K562 (cell line): ENCODE measurements at regions not wholly inside any gene's neighbourhood (a gene's known extent, or its start where the extent isn't known, plus 50 kb on each side); places are given as distances from the start of the nearest gene placed in this dataset.
"Not testable (repeated sequence)": the region's sequence is repeated elsewhere in the genome, so short reads cannot be mapped to it uniquely, and the experiment has no call there.

Experiments used
- ATAC-seq: fragments of 200-7000 bp; cut with Tn5 transposase; 3 replicates; pipeline ENCODE4 v1.9.1; 2020; ENCODE audit warnings: moderate library complexity
- BruUV-seq: library from RNA; stranded (reverse); fragments of 400-500 nt; replicated peaks from 2 replicates; lab custom pipeline; 2021; lab: Mats Ljungman, UMichigan
- CTCF ChIA-PET: fragments of 300-600 bp; formaldehyde crosslinking; extraction: SDS; loops from one replicate; lab custom pipeline; 2021; ENCODE audit warnings: low intra/inter-chr PET ratio; lab: Yijun Ruan, JAX
- POLR2A ChIA-PET: fragments of 300-600, 350-650 bp; sonication (Branson Sonifier 250); formaldehyde crosslinking; extraction: SDS; loops from one replicate; lab custom pipeline; 2021; ENCODE audit warnings: antibody characterized with exemption, inconsistent platforms; lab: Yijun Ruan, JAX
- DNase-seq, 4 experiments: peaks; one replicate each; pipeline versions ENCODE4 v3.0.0 to v3.0.0-alpha.2; 2011 to 2018; ENCODE audit warnings: low spot score in 3 of 4, mixed read lengths in 3 of 4; ENCODE audit errors: extremely low read depth in 1 of 4
- FAIRE-seq: peaks from 2 replicates; lab custom pipeline; 2011; peaks lifted over from hg19 to GRCh38; lab: Jason Lieb, UNC
- H2AFZ ChIP-seq: 2 replicates; pipeline ENCODE4 v1.6.0; 2011; ENCODE audit warnings: low read depth, low read length, control low read depth, inconsistent platforms
- H3K27ac ChIP-seq: fragments of 200-600 bp; 3 replicates; pipeline ENCODE4 v1.8.0; 2011; ENCODE audit warnings: low read depth, mild to moderate bottlenecking, control low read depth, inconsistent platforms, low read length, moderate library complexity, mixed read lengths; ENCODE audit errors: extremely low read depth
- H3K27me3 ChIP-seq, 2 experiments: fragments of 300-600 bp in 1 of 2; 2 replicates in 1 of 2; 3 replicates in 1 of 2; pipeline versions ENCODE4 v1.6.0 to v1.8.0; 2011; ENCODE audit warnings: inconsistent platforms in 2 of 2, low read length in 2 of 2, mild to moderate bottlenecking in 1 of 2, mixed read lengths in 1 of 2, moderate library complexity in 1 of 2; ENCODE audit not compliant: control insufficient read depth in 2 of 2, insufficient read depth in 2 of 2
- H3K36me3 ChIP-seq: fragments of 300-600 bp; 3 replicates; pipeline ENCODE4 v1.8.0; 2011; ENCODE audit warnings: mild to moderate bottlenecking, low read length, inconsistent platforms; ENCODE audit not compliant: control insufficient read depth, insufficient read depth
- H3K4me1 ChIP-seq, 2 experiments: fragments of 200-600 bp in 1 of 2; replicated peaks in 1 of 2; 2 replicates in 1 of 2; 3 replicates in 1 of 2; pipeline versions ENCODE4 v1.5.1 to v1.8.0; 2011; ENCODE audit warnings: inconsistent platforms in 2 of 2, low read length in 2 of 2, mild to moderate bottlenecking in 1 of 2, mixed read lengths in 1 of 2, moderate library complexity in 1 of 2; ENCODE audit not compliant: control insufficient read depth in 2 of 2, insufficient read depth in 2 of 2
- H3K4me2 ChIP-seq: 2 replicates; pipeline ENCODE4 v1.6.1; 2011; ENCODE audit warnings: low read length, control low read depth, inconsistent platforms, mixed read lengths; ENCODE audit not compliant: insufficient read depth
- H3K4me3 ChIP-seq: fragments of 200-600 bp; sonication (generic), shearing (Covaris generic); 2 replicates; pipeline ENCODE4 v1.5.1; 2016; ENCODE audit warnings: control low read depth, inconsistent platforms
- H3K79me2 ChIP-seq: fragments of 200-600 bp; 3 replicates; pipeline ENCODE4 v1.8.0; 2011; ENCODE audit warnings: low read length, inconsistent platforms; ENCODE audit not compliant: control insufficient read depth, insufficient read depth
- H3K9ac ChIP-seq, 2 experiments: 2 replicates each; pipeline versions ENCODE4 v1.6.0 to v1.6.1; 2011; ENCODE audit warnings: low read depth in 2 of 2, low read length in 2 of 2, control low read depth in 1 of 2, inconsistent platforms in 1 of 2, mild to moderate bottlenecking in 1 of 2, mixed read lengths in 1 of 2; ENCODE audit not compliant: insufficient read depth in 1 of 2
- H3K9me1 ChIP-seq: one replicate; pipeline ENCODE4 v1.6.0; 2011; ENCODE audit warnings: inconsistent platforms, mild to moderate bottlenecking, low read length, moderate library complexity; ENCODE audit not compliant: control insufficient read depth, insufficient read depth
- H3K9me3 ChIP-seq: replicated peaks from 2 replicates; pipeline ENCODE4 v1.5.1; 2011; ENCODE audit warnings: low read depth, low read length, inconsistent platforms; ENCODE audit not compliant: control insufficient read depth, insufficient read depth
- H4K20me1 ChIP-seq: replicated peaks from 2 replicates; pipeline ENCODE4 v1.6.1; 2011; ENCODE audit warnings: low read length, inconsistent platforms, mixed read lengths; ENCODE audit not compliant: control insufficient read depth, insufficient read depth
- CEBPG ChIP-seq, 3 experiments: fragments of 200-800 bp in 1 of 3; sonication (Bioruptor generic) in 1 of 3; sonication (generic) in 1 of 3; formaldehyde crosslinking in 1 of 3; IDR thresholded peaks in 2 of 3; conservative IDR thresholded peaks in 1 of 3; 2 replicates each; pipeline versions ENCODE4 v1.6.1 to v1.8.0; 2016 to 2022; ENCODE audit warnings: missing compliant biosample characterization in 2 of 3, missing genetic modification characterization in 2 of 3, mild to moderate bottlenecking in 1 of 3, missing genetic modification reagents in 1 of 3
- GTF2E2 ChIP-seq: fragments of 200-800 bp; sonication (Bioruptor generic); IDR thresholded peaks from 2 replicates; pipeline ENCODE4 v1.6.1; 2016; ENCODE audit warnings: missing genetic modification characterization, missing compliant biosample characterization
- POLR2AphosphoS2 ChIP-seq: IDR thresholded peaks from 2 replicates; pipeline ENCODE4 v1.6.1; 2012; ENCODE audit warnings: low read length, improper control_type of control experiment
- TSC22D4 ChIP-seq: fragments of 450-650 bp; IDR thresholded peaks from 2 replicates; pipeline ENCODE4 v1.6.1; 2016; ENCODE audit warnings: missing genetic modification characterization, missing biosample characterization, control low read depth
- ZBTB5 ChIP-seq: fragments of 450-650 bp; IDR thresholded peaks from 2 replicates; pipeline ENCODE4 v1.6.1; 2017; ENCODE audit warnings: antibody characterized with exemption
- ZNF324 ChIP-seq: fragments of 250-450 bp; sonication (Bioruptor Pico); IDR thresholded peaks from 2 replicates; pipeline ENCODE4 v1.4.0; 2020; ENCODE audit warnings: mild to moderate bottlenecking
- ZNF408 ChIP-seq: fragments of 250-450 bp; sonication (Bioruptor Pico); IDR thresholded peaks from 2 replicates; pipeline ENCODE4 v1.4.0; 2020; ENCODE audit warnings: low read depth, mild to moderate bottlenecking, moderate library complexity
- ZNF584 ChIP-seq: fragments of 200-800 bp; sonication (Bioruptor generic); IDR thresholded peaks from 2 replicates; pipeline ENCODE4 v1.6.1; 2016; ENCODE audit warnings: low read depth, mild to moderate bottlenecking, missing genetic modification characterization, missing compliant biosample characterization
- ZNF586 ChIP-seq: fragments of 450-650 bp; formaldehyde crosslinking; conservative IDR thresholded peaks from 2 replicates; pipeline ENCODE4 v1.4.0; 2020; ENCODE audit warnings: mild to moderate bottlenecking, moderate library complexity
- WGBS: fragments of 100-300 bp; shearing (Covaris generic); methylation state at CpG from one replicate; pipeline ENCODE4 v1.1.6; 2016; ENCODE audit warnings: low coverage, mixed read lengths; ENCODE audit not compliant: insufficient coverage; ENCODE audit errors: missing lambda C conversion rate; 5-methylcytosine and 5-hydroxymethylcytosine counted together
- in situ Hi-C: fragments of 300-500 bp; cut with MboI; formaldehyde crosslinking; loops from 4 replicates; pipeline ENCODE4 v1.15.0; 2018; ENCODE audit warnings: inconsistent platforms, mixed read lengths
- intact Hi-C: fragments of 100-400 bp; cut with micrococcal nuclease; formaldehyde crosslinking; loops from 2 replicates; pipeline ENCODE4 v1.14.2; 2022

DNA sequence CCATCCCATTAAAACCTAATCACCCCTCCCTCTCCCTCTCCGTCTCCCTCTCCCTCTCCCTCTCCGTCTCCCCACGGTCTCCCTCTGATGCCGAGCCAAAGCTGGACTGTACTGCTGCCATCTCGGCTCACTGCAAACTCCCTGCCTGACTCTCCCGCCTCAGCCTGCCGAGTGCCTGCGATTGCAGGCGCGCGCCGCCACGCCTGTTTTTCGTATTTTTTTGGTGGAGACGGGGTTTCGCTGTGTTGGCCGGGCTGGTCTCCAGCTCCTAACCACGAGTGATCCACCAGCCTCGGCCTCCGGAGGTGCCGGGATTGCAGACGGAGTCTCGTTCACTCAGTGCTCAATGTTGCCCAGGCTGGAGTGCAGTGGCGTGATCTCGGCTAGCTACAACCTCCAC lies 134.6 kb upstream of the NANOS1 start:
- no CpG with 5 or more reads among the region's 25 CpGs for WGBS
- H3K79me2 ChIP-seq, H3K36me3 ChIP-seq, H3K27ac ChIP-seq, intact Hi-C loops, H3K4me3 ChIP-seq, H3K4me2 ChIP-seq, H4K20me1 ChIP-seq, H3K9ac ChIP-seq, H3K9me1 ChIP-seq, POLR2A ChIA-PET, CTCF ChIA-PET, BruUV-seq, H2AFZ ChIP-seq, H3K27me3 ChIP-seq, in situ Hi-C loops, ATAC-seq, H3K9me3 ChIP-seq, H3K4me1 ChIP-seq, FAIRE-seq, DNase-seq: not testable (repeated sequence)

DNA sequence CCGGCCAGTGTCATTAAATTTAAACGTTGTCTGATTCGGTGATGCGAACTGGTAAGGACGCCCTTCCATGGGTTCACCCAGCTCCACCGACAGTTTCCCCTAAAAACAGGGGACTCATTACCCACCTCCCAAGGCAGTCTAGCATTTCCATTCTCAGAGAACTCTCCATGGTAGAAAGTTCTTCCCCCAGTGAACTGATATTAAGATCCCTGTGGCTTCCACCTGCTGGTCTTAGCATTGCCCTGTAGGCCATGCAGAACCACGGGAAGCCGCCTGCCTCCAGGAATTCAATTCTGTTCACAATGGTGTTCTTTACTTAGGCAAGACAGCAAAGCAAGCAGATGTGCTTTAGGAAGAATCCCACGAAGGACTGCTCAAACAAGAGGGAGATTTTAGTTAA lies 128.9 kb upstream of the NANOS1 start:
- in situ Hi-C loops = no loop called here
- Histone ChIP-seq H3K27ac (no peak overlapping the region), H3K36me3 (no peaks in the 10 kb centered on the region), H3K4me3 (no peak overlapping the region)
- TF ChIP-seq TSC22D4 (tag) = no peak
- no peak for TF ChIP-seq ZBTB5
- no peak for TF ChIP-seq ZNF324 (CRISPR knock-in tag)
- TF ChIP-seq ZNF584 (CRISPR knock-in tag) = no peak
- no peak for TF ChIP-seq CEBPG (CRISPR knock-in tag; IDR thresholded peaks at IDR 0.05)
- TF ChIP-seq CEBPG (tag; conservative IDR thresholded peaks at IDR 0.05 in 1 of 2, IDR thresholded peaks at IDR 0.05 in 1 of 2) = no peak
- TF ChIP-seq ZNF408 = no peak
- TF ChIP-seq POLR2AphosphoS2 = no peak
- TF ChIP-seq ZNF586 (CRISPR knock-in tag) = no peak
- no peak for TF ChIP-seq GTF2E2 (tag)
- TF ChIP-seq, all 486 proteins: peak for 0
- no peak for ATAC-seq
- Histone ChIP-seq H2AFZ (no peak overlapping the region), H3K79me2 (no peaks in the 10 kb centered on the region), H3K27me3 (peaks cover 0 to 7% of the 10 kb centered on the region in 2 experiments; a peak in 2 of 5 replicates), H3K4me1 (no peaks in the 10 kb centered on the region), H4K20me1 (no peaks in the 10 kb centered on the region), H3K9me1 (no peaks in the 10 kb centered on the region), H3K9ac (no peak overlapping the region), H3K9me3 (no peaks in the 10 kb centered on the region), H3K4me2 (no peak overlapping the region)
- ChIA-PET CTCF (no interaction called here), POLR2A (no interaction called here)
- no peak for FAIRE-seq
- DNase-seq = no peak
- intact Hi-C loops = no loop called here
- no TSS peak for BruUV-seq
- WGBS = 0% methylated on average over 9 of the region's 9 CpGs
